ENCODE measurements at regions not wholly inside any gene's neighbourhood (a gene's known extent, or its start where the extent isn't known, plus 50 kb on each side); places are given as distances from the start of the nearest gene placed in this dataset.

GRCh38 chr1:163604321-163604720, 282.6 kb downstream of the NUF2 start:
- no peak for DNase-seq (ENCODE audit: extremely low read depth, low read depth)
- no peak for TF ChIP-seq CTCF (IDR thresholded peaks at IDR 0.05; ENCODE audit: low read depth, low read length)

DNA sequence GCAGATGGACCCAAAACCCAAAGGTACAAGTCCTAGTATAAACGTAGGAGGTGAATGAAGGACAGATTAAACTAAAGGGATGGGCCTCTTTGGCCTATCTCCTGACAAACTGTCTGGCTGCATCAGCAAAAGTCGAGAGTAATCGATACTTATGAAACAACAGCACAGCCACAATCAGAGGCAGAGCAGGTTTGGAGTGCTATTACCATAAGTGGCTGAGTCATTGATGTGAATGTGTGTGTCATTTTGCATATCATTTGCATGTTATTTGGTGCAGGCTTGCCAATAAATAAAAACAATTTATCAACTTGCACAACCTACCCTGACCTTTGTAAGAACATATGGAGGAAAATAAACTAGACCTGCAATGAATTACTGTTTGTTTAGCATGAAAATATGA, 283.1 kb downstream of the NUF2 start:
- no peak for TF ChIP-seq CTCF (IDR thresholded peaks at IDR 0.05; ENCODE audit: low read depth, low read length)
- no peak for DNase-seq (ENCODE audit: extremely low read depth, low read depth)

GRCh38 chr1:163608979-163609378, 287.2 kb downstream of the NUF2 start:
- TF ChIP-seq CTCF (IDR thresholded peaks at IDR 0.05; ENCODE audit: low read depth, low read length), result no peak
- DNase-seq (ENCODE audit: extremely low read depth, low read depth), result no peak

GRCh38 chr1:163609858-163610257, 288.1 kb downstream of the NUF2 start:
- no peak for DNase-seq (ENCODE audit: extremely low read depth, low read depth)
- TF ChIP-seq CTCF (IDR thresholded peaks at IDR 0.05; ENCODE audit: low read depth, low read length), result no peak

- TF ChIP-seq CTCF (IDR thresholded peaks at IDR 0.05; ENCODE audit: low read depth, low read length), result no peak
- DNase-seq (ENCODE audit: extremely low read depth, low read depth), result no peak
These were observed 288.7 kb downstream of the NUF2 start for GRCh38 chr1:163610486-163610885.

DNA sequence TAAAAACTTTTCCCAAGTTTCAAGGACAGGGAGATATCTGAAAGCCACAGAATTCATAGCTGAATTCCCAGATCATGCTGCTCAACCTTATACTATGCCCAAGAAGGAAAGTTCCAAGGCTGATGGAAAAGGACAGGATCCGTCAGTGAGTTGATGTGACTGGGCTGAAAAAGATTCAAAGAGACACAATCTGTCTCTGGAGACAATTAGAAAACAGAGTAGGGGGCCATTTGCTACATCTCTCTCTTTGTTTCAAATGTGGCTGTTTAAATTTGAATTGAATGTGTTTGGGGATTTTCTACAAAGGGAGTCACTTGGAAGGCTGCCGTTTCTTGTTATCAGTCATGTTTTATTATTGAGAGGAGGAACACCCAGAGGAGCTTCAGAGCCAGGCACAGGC, 292.6 kb downstream of the NUF2 start:
- no peak for TF ChIP-seq CTCF (IDR thresholded peaks at IDR 0.05; ENCODE audit: low read depth, low read length)

DNA sequence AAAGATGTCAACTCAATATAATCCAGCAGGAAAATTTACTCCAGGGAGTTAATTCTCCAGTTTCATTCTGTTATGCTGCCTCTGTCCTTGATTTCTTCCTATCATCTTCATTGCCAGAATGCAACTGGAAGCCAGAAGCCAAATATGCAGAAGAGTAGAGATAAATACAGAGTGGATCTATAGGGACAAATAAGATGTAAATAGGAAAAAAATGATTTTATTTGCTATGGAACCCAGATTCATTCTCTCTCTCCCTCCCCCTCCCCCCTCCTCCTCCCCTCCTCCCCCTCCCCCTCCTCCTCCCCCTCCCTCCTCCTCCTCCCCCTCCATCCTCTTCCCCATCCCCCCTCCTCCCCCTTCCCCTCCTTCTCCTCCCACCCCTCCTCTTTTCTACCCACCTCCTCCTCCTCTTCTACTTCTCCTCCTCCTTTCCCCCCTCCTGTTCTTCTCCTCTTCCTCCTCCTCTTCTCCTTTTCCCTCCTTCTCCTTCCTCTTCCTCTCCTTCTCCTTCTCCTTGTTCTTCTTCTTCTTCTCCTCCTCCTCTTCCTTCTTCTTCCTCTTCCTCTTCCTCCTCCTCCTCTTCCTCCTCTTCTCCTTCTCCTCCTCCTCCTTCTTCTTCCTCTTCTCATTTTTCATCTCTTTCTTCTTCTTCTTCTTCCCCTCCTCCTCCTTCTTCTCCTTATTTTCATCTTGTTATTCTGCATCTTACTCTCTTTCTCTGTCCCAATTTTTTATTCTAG, 306.4 kb downstream of the NUF2 start:
- DNase-seq (ENCODE audit: extremely low read depth, low read depth), result no peak
- TF ChIP-seq CTCF (IDR thresholded peaks at IDR 0.05; ENCODE audit: low read depth, low read length), result no peak

More for the DNA sequence above, 292.6 kb downstream of the NUF2 start:
- DNase-seq (ENCODE audit: extremely low read depth, low read depth), result no peak

Measured in AG09319 (cell line).